SK-N-SH (cell line): ENCODE measurements at regions not wholly inside any gene's neighbourhood (a gene's known extent, or its start where the extent isn't known, plus 50 kb on each side); places are given as distances from the start of the nearest gene placed in this dataset.

ENCODE experiments used
- CTCF ChIA-PET: fragments of 300-600, 350-600 bp; formaldehyde crosslinking; extraction: SDS; loops from one replicate; lab custom pipeline; 2021; lab: Yijun Ruan, JAX
- POLR2A ChIA-PET: fragments of 350-600 bp; sonication (Branson Sonifier 250); formaldehyde crosslinking; extraction: SDS; loops from one replicate; lab custom pipeline; 2020; ENCODE audit warnings: antibody characterized with exemption, inconsistent platforms; lab: Yijun Ruan, JAX
- DNase-seq: peaks from one replicate; pipeline ENCODE4 v3.0.0; 2012
- H2AFZ ChIP-seq: fragments of 200-600 bp; sonication (generic); 2 replicates; pipeline ENCODE4 v1.8.1; 2016; ENCODE audit warnings: antibody characterized with exemption, mild to moderate bottlenecking, low read depth
- H3F3A ChIP-seq: fragments of 200-600 bp; sonication (generic); replicated peaks from 2 replicates; pipeline ENCODE3; 2016; ENCODE audit warnings: antibody characterized with exemption, mild to moderate bottlenecking; ENCODE audit not compliant: insufficient read depth
- H3K27ac ChIP-seq, 2 experiments: fragments of 200-500 bp in 1 of 2; fragments of 200-600 bp in 1 of 2; sonication (Bioruptor generic) in 1 of 2; sonication (generic), shearing (Covaris generic) in 1 of 2; 2 replicates each; pipeline versions ENCODE4 v1.5.1 to v1.6.1; 2014 to 2016; ENCODE audit warnings: low read depth in 2 of 2, inconsistent platforms in 1 of 2, low read length in 1 of 2, mild to moderate bottlenecking in 1 of 2, mixed read lengths in 1 of 2
- H3K27me3 ChIP-seq: fragments of 200-600 bp; sonication (generic), shearing (Covaris generic); 2 replicates; pipeline ENCODE4 v1.6.1; 2016; ENCODE audit warnings: mixed run types; ENCODE audit not compliant: insufficient read depth
- H3K36me3 ChIP-seq, 2 experiments: fragments of 200-500 bp in 1 of 2; fragments of 200-600 bp in 1 of 2; sonication (Bioruptor generic) in 1 of 2; sonication (generic) in 1 of 2; replicated peaks in 1 of 2; 2 replicates each; pipeline versions ENCODE3 to v1.5.1; 2014 to 2016; ENCODE audit warnings: low read length in 1 of 2, mild to moderate bottlenecking in 1 of 2; ENCODE audit not compliant: insufficient read depth in 2 of 2, control insufficient read depth in 1 of 2
- H3K4me1 ChIP-seq, 2 experiments: fragments of 200-500 bp in 1 of 2; fragments of 200-600 bp in 1 of 2; sonication (Bioruptor generic) in 1 of 2; sonication (generic), shearing (Covaris generic) in 1 of 2; 2 replicates each; pipeline versions ENCODE4 v1.5.1 to v1.6.1; 2014 to 2016; ENCODE audit warnings: low read depth in 1 of 2, low read length in 1 of 2, mixed run types in 1 of 2; ENCODE audit not compliant: insufficient read depth in 2 of 2, control insufficient read depth in 1 of 2
- H3K4me2 ChIP-seq: fragments of 200-600 bp; sonication (generic), shearing (Covaris generic); 2 replicates; pipeline ENCODE4 v1.6.1; 2017; ENCODE audit warnings: mixed run types
- H3K4me3 ChIP-seq, 2 experiments: fragments of 200-500 bp in 1 of 2; fragments of 200-600 bp in 1 of 2; sonication (Bioruptor generic) in 1 of 2; sonication (generic), shearing (Covaris generic) in 1 of 2; 2 replicates each; pipeline versions ENCODE4 v1.5.1 to v1.8.1; 2014 to 2016; ENCODE audit warnings: low read depth in 2 of 2, inconsistent platforms in 1 of 2, low read length in 1 of 2, mild to moderate bottlenecking in 1 of 2, mixed read lengths in 1 of 2, moderate library complexity in 1 of 2
- H3K79me2 ChIP-seq: fragments of 200-600 bp; sonication (generic); 2 replicates; pipeline ENCODE4 v1.8.1; 2017; ENCODE audit warnings: mild to moderate bottlenecking; ENCODE audit not compliant: insufficient read depth
- H3K9ac ChIP-seq: fragments of 200-600 bp; sonication (generic); 2 replicates; pipeline ENCODE4 v1.6.1; 2017; ENCODE audit warnings: mixed run types
- H3K9me2 ChIP-seq: fragments of 200-600 bp; sonication (generic); 2 replicates; pipeline ENCODE4 v1.6.1; 2017; ENCODE audit warnings: mixed run types
- H3K9me3 ChIP-seq: fragments of 200-600 bp; sonication (generic); 2 replicates; pipeline ENCODE4 v1.6.1; 2017; ENCODE audit warnings: mixed run types, mild to moderate bottlenecking, moderate library complexity
- H4K20me1 ChIP-seq: fragments of 200-600 bp; sonication (generic); 2 replicates; pipeline ENCODE4 v1.6.1; 2017; ENCODE audit warnings: mild to moderate bottlenecking, mixed run types; ENCODE audit not compliant: insufficient read depth
- EZH2phosphoT487 ChIP-seq: fragments of 200-600 bp; sonication (generic); IDR thresholded peaks from 2 replicates; pipeline ENCODE4 v1.6.1; 2017; ENCODE audit warnings: low read depth, mixed run types, mild to moderate bottlenecking, antibody characterized with exemption, moderate library complexity, borderline replicate concordance
- FOXM1 ChIP-seq: IDR thresholded peaks from 2 replicates; pipeline ENCODE4 v1.4.0; 2012; ENCODE audit warnings: low read depth, mild to moderate bottlenecking
- GABPA ChIP-seq: IDR thresholded peaks from 2 replicates; pipeline ENCODE4 v1.4.0; 2012; ENCODE audit warnings: low read depth, mild to moderate bottlenecking
- JUND ChIP-seq: IDR thresholded peaks from 2 replicates; pipeline ENCODE4 v1.4.0; 2012
- MEF2A ChIP-seq: IDR thresholded peaks from 2 replicates; pipeline ENCODE4 v1.4.0; 2012; ENCODE audit warnings: low read depth, borderline replicate concordance
- MXI1 ChIP-seq: IDR thresholded peaks from 2 replicates; pipeline ENCODE4 v1.6.1; 2012; ENCODE audit warnings: mild to moderate bottlenecking, low read depth, low read length, improper control_type of control experiment
- NFIC ChIP-seq: IDR thresholded peaks from 2 replicates; pipeline ENCODE4 v1.4.0; 2012; ENCODE audit warnings: borderline replicate concordance
- NRF1 ChIP-seq: IDR thresholded peaks from 2 replicates; pipeline ENCODE4 v1.6.1; 2012; ENCODE audit warnings: low read depth, mild to moderate bottlenecking, low read length
- RAD21 ChIP-seq: IDR thresholded peaks from 2 replicates; pipeline ENCODE4 v1.6.1; 2012; ENCODE audit warnings: mild to moderate bottlenecking, low read length
- RCOR1 ChIP-seq: fragments of 150-350 bp; IDR thresholded peaks from 2 replicates; pipeline ENCODE4 v1.6.1; 2017; ENCODE audit warnings: antibody characterized with exemption, low read length
- RFX5 ChIP-seq: IDR thresholded peaks from 2 replicates; pipeline ENCODE4 v1.6.1; 2012; ENCODE audit warnings: mild to moderate bottlenecking, improper control_type of control experiment, low read length
- RXRA ChIP-seq: IDR thresholded peaks from 2 replicates; pipeline ENCODE4 v1.4.0; 2012; ENCODE audit warnings: low read depth, mild to moderate bottlenecking, borderline replicate concordance
- SIN3A ChIP-seq: IDR thresholded peaks from 2 replicates; pipeline ENCODE4 v1.6.1; 2012; ENCODE audit warnings: low read depth, mild to moderate bottlenecking, low read length, moderate library complexity, borderline replicate concordance
- YY1 ChIP-seq: IDR thresholded peaks from 2 replicates; pipeline ENCODE4 v1.4.0; 2012; ENCODE audit warnings: low read depth, mild to moderate bottlenecking
- WGBS: methylation state at CpG from one replicate; pipeline ENCODE4 v1.1.6; 2017; ENCODE audit warnings: low lambda C conversion rate; 5-methylcytosine and 5-hydroxymethylcytosine counted together
- TF ChIP-seq, protein P1 (sequence below): IDR thresholded peaks from 2 replicates; pipeline ENCODE4 v1.4.0; 2012; ENCODE audit warnings: low read depth
- TF ChIP-seq, protein P2 (sequence below): IDR thresholded peaks from 2 replicates; pipeline ENCODE4 v1.6.1; 2012; ENCODE audit warnings: mild to moderate bottlenecking, low read depth, low read length, moderate library complexity
- TF ChIP-seq, protein P3 (sequence below): fragments of 200-600 bp; sonication (generic); IDR thresholded peaks from 2 replicates; pipeline ENCODE4 v1.6.1; 2017; ENCODE audit warnings: antibody characterized with exemption, mild to moderate bottlenecking, moderate library complexity
- TF ChIP-seq, protein P4 (sequence below): fragments of 150-350 bp; IDR thresholded peaks from 2 replicates; pipeline ENCODE4 v1.6.1; 2016; ENCODE audit warnings: mild to moderate bottlenecking, low read depth, low read length
- TF ChIP-seq, protein P5 (sequence below): IDR thresholded peaks from 2 replicates; pipeline ENCODE4 v1.4.0; 2012; ENCODE audit warnings: low read depth, borderline replicate concordance
- TF ChIP-seq, protein P6 (sequence below): IDR thresholded peaks from 2 replicates; pipeline ENCODE4; 2012

DNA sequence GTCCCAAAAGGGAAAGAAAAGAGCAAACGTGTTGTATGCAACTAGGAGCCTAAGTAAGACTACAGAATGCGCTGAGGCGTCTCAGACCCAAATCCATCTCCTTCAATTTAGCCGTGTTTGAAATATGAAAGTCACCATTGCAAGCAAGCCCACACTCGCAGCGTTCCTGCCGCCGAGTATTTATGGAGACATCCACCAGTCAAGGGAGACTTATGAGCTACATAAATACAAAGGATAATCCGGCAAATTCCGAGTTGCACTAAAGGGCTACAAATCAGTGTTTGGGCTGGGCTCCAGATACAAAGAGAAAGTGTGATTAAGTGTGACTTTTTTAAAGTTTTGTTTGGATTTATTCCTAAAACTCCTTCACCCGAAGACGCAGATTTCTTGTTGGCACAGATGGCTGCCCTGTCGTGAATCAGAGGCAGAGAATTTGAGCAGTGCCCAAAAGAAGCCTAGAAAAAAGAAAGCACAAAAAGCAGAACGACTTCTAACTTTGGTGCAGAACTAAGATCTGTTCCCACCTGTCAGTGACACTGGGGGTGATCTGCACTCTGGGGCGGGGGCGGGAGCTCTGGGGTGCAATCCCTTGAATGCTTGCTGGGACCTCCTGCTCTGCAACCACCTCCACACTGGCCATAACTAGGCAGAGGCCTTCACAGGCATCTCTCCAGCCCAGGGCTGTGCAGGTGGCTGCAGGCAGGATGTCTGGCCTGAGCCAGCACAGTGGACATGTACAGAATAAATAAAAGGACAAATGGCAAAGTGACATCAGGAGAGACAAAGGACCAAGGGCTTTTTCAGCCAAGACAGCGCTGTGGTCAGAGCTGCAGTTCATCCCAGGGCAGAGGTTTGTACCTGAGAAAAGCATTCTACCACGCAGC is 489.7 kb downstream of the NPHP4 start (continued):
- no peak for TF ChIP-seq MXI1
- no peak for TF ChIP-seq MEF2A

DNA sequence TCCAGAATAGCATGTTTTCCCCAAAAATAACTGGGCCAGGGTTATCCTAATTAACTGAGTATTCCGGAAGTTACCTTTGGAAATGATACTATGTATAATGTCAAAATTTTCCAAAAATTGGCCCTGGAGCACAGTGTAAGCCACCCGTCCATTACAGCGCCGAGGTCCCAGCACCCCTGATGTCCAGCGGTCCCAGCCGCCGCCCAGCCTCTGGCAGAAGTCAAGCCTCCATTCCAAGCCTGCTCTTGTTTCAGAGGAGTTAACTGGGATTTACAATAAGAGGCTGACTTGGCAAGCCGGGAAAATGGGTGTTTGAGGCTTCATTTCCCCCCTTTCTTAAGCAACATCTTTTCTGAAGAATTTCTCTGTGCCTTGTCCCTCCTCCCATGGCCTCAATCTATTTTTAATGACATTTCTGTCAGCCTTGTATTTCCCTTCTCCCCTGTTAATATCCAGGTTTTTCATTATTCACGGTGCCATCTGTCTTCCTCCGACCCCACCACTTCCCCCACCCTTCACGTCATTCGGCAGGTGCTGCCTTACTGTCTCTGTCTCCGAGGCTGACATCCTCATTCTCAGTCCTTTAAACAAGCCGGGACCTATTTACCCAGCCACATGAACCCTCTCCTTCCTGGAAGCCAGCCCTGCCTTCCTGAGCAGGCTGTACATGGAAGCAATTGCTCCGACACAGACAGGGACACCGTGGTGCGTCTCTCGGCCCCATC is 490.9 kb downstream of the NPHP4 start:
- Histone ChIP-seq H4K20me1 (no peaks in the 10 kb centered on the region), H3F3A (no peaks in the 10 kb centered on the region), H3K9me3 (no peaks in the 10 kb centered on the region), H3K79me2 (no peaks in the 10 kb centered on the region), H3K4me3 (no peak overlapping the region), H3K27ac (no peak overlapping the region), H3K4me2 (no peak overlapping the region), H3K27me3 (no peaks in the 10 kb centered on the region), H3K4me1 (peaks cover 0 to 48% of the 10 kb centered on the region in 2 experiments; a peak in 1 of 4 replicates), H3K9me2 (no peaks in the 10 kb centered on the region), H3K9ac (no peak overlapping the region), H3K36me3 (no peaks in the 10 kb centered on the region), H2AFZ (no peak overlapping the region)
- WGBS: 60% methylated on average over 16 of the region's 18 CpGs
- POLR2A ChIA-PET: no interaction called here
- TF ChIP-seq, protein P1, sequence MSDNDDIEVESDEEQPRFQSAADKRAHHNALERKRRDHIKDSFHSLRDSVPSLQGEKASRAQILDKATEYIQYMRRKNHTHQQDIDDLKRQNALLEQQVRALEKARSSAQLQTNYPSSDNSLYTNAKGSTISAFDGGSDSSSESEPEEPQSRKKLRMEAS: no peak
- no peak for TF ChIP-seq RCOR1
- TF ChIP-seq, protein P2, sequence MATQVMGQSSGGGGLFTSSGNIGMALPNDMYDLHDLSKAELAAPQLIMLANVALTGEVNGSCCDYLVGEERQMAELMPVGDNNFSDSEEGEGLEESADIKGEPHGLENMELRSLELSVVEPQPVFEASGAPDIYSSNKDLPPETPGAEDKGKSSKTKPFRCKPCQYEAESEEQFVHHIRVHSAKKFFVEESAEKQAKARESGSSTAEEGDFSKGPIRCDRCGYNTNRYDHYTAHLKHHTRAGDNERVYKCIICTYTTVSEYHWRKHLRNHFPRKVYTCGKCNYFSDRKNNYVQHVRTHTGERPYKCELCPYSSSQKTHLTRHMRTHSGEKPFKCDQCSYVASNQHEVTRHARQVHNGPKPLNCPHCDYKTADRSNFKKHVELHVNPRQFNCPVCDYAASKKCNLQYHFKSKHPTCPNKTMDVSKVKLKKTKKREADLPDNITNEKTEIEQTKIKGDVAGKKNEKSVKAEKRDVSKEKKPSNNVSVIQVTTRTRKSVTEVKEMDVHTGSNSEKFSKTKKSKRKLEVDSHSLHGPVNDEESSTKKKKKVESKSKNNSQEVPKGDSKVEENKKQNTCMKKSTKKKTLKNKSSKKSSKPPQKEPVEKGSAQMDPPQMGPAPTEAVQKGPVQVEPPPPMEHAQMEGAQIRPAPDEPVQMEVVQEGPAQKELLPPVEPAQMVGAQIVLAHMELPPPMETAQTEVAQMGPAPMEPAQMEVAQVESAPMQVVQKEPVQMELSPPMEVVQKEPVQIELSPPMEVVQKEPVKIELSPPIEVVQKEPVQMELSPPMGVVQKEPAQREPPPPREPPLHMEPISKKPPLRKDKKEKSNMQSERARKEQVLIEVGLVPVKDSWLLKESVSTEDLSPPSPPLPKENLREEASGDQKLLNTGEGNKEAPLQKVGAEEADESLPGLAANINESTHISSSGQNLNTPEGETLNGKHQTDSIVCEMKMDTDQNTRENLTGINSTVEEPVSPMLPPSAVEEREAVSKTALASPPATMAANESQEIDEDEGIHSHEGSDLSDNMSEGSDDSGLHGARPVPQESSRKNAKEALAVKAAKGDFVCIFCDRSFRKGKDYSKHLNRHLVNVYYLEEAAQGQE: no peak
- TF ChIP-seq, protein P3, sequence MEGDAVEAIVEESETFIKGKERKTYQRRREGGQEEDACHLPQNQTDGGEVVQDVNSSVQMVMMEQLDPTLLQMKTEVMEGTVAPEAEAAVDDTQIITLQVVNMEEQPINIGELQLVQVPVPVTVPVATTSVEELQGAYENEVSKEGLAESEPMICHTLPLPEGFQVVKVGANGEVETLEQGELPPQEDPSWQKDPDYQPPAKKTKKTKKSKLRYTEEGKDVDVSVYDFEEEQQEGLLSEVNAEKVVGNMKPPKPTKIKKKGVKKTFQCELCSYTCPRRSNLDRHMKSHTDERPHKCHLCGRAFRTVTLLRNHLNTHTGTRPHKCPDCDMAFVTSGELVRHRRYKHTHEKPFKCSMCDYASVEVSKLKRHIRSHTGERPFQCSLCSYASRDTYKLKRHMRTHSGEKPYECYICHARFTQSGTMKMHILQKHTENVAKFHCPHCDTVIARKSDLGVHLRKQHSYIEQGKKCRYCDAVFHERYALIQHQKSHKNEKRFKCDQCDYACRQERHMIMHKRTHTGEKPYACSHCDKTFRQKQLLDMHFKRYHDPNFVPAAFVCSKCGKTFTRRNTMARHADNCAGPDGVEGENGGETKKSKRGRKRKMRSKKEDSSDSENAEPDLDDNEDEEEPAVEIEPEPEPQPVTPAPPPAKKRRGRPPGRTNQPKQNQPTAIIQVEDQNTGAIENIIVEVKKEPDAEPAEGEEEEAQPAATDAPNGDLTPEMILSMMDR: no peak
- TF ChIP-seq GABPA: no peak
- TF ChIP-seq, protein P4, sequence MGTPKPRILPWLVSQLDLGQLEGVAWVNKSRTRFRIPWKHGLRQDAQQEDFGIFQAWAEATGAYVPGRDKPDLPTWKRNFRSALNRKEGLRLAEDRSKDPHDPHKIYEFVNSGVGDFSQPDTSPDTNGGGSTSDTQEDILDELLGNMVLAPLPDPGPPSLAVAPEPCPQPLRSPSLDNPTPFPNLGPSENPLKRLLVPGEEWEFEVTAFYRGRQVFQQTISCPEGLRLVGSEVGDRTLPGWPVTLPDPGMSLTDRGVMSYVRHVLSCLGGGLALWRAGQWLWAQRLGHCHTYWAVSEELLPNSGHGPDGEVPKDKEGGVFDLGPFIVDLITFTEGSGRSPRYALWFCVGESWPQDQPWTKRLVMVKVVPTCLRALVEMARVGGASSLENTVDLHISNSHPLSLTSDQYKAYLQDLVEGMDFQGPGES: no peak
- no peak for TF ChIP-seq MXI1
- TF ChIP-seq YY1: no peak
- TF ChIP-seq RXRA: no peak
- TF ChIP-seq RAD21: no peak
- TF ChIP-seq NRF1: no peak
- no peak for TF ChIP-seq JUND
- TF ChIP-seq EZH2phosphoT487: no peak
- TF ChIP-seq, protein P5, sequence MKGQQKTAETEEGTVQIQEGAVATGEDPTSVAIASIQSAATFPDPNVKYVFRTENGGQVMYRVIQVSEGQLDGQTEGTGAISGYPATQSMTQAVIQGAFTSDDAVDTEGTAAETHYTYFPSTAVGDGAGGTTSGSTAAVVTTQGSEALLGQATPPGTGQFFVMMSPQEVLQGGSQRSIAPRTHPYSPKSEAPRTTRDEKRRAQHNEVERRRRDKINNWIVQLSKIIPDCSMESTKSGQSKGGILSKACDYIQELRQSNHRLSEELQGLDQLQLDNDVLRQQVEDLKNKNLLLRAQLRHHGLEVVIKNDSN: no peak
- TF ChIP-seq FOXM1: no peak
- no peak for TF ChIP-seq SIN3A
- no peak for TF ChIP-seq RFX5
- TF ChIP-seq, protein P6, sequence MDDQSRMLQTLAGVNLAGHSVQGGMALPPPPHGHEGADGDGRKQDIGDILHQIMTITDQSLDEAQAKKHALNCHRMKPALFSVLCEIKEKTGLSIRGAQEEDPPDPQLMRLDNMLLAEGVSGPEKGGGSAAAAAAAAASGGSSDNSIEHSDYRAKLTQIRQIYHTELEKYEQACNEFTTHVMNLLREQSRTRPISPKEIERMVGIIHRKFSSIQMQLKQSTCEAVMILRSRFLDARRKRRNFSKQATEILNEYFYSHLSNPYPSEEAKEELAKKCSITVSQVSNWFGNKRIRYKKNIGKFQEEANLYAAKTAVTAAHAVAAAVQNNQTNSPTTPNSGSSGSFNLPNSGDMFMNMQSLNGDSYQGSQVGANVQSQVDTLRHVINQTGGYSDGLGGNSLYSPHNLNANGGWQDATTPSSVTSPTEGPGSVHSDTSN: no peak
- no peak for TF ChIP-seq NFIC
- no peak for DNase-seq
- CTCF ChIA-PET: interaction anchor here (1.6 to 2.5 kb wide), 3 partner anchors 8 to 120 kb away, joined by 4 to 19 read pairs (median 7); no protein-coding TSS in a partner anchor
